CD8-positive, alpha-beta memory T cell (primary cell): ENCODE measurements at regions not wholly inside any gene's neighbourhood (a gene's known extent, or its start where the extent isn't known, plus 50 kb on each side); places are given as distances from the start of the nearest gene placed in this dataset.
A peak's percentile ranks its signal among the peaks of the same experiment; 100 is the strongest.
"Not testable (repeated sequence)": the region's sequence is repeated elsewhere in the genome, so short reads cannot be mapped to it uniquely, and the experiment has no call there.

Experiments used
- CTCF ChIA-PET: fragments of 350-600 bp; sonication (Branson Sonifier 250); formaldehyde crosslinking; loops from one replicate; lab custom pipeline; 2021; ENCODE audit warnings: antibody characterized with exemption; lab: Charles Lee
- POLR2A ChIA-PET: fragments of 350-600 bp; sonication (Branson Sonifier 250); formaldehyde crosslinking; loops from one replicate; lab custom pipeline; 2021; ENCODE audit warnings: antibody characterized with exemption; lab: Charles Lee
- DNase-seq, 5 donors: peaks; one replicate each; pipeline versions ENCODE4 v3.0.0 to v3.0.0-alpha.2; 2020 to 2022; ENCODE audit warnings: mixed read lengths in 1 of 5
- H3K27ac ChIP-seq: one replicate; pipeline ENCODE4 v1.7.0; 2013; ENCODE audit warnings: low read depth, mild to moderate bottlenecking, low read length, moderate library complexity
- H3K27me3 ChIP-seq: 2 replicates; pipeline ENCODE4 v1.7.0; 2013; ENCODE audit warnings: low read length, mild to moderate bottlenecking; ENCODE audit not compliant: insufficient read depth, poor library complexity, severe bottlenecking
- H3K36me3 ChIP-seq: 2 replicates; pipeline ENCODE4 v1.7.0; 2013; ENCODE audit warnings: mild to moderate bottlenecking, low read length, moderate library complexity; ENCODE audit not compliant: insufficient read depth
- H3K4me1 ChIP-seq: 2 replicates; pipeline ENCODE4 v1.7.0; 2013; ENCODE audit warnings: mild to moderate bottlenecking, low read length, moderate library complexity; ENCODE audit not compliant: insufficient read depth
- H3K4me3 ChIP-seq: 2 replicates; pipeline ENCODE4 v1.7.0; 2013; ENCODE audit warnings: mild to moderate bottlenecking, low read length
- H3K9me3 ChIP-seq: 2 replicates; pipeline ENCODE4 v1.7.0; 2013; ENCODE audit warnings: mild to moderate bottlenecking, low read length
- H3K27ac Mint-ChIP-seq, 8 donors: one replicate each; pipeline ENCODE4 v1.8.0; 2020 to 2021; ENCODE audit warnings: mixed read lengths in 8 of 8, mild to moderate bottlenecking in 6 of 8, inconsistent platforms in 3 of 8, moderate library complexity in 3 of 8
- H3K27me3 Mint-ChIP-seq, 2 donors: one replicate each; pipeline ENCODE4 v1.8.0; 2020 to 2021; ENCODE audit warnings: mixed read lengths in 2 of 2, mild to moderate bottlenecking in 1 of 2, moderate library complexity in 1 of 2
- H3K36me3 Mint-ChIP-seq, 3 donors: one replicate each; pipeline ENCODE4 v1.8.0; 2020 to 2021; ENCODE audit warnings: mixed read lengths in 3 of 3, inconsistent platforms in 1 of 3, mild to moderate bottlenecking in 1 of 3
- H3K4me1 Mint-ChIP-seq, 3 donors: one replicate each; pipeline ENCODE4 v1.8.0; 2020 to 2021; ENCODE audit warnings: mixed read lengths in 3 of 3, inconsistent platforms in 1 of 3, mild to moderate bottlenecking in 1 of 3
- H3K4me3 Mint-ChIP-seq, 7 donors: one replicate each; pipeline ENCODE4 v1.8.0; 2020 to 2021; ENCODE audit warnings: mixed read lengths in 7 of 7, mild to moderate bottlenecking in 6 of 7, moderate library complexity in 4 of 7, inconsistent platforms in 2 of 7
- H3K9me3 Mint-ChIP-seq, 5 donors: one replicate each; pipeline ENCODE4 v1.8.0; 2020 to 2022; ENCODE audit warnings: mixed read lengths in 5 of 5, mild to moderate bottlenecking in 3 of 5, moderate library complexity in 2 of 5, inconsistent platforms in 1 of 5

GRCh38 chr14:71424941-71425340, 507.3 kb upstream of the RGS6 start:
- no peak overlapping the region for H3K4me3 ChIP-seq
- ChIA-PET CTCF (no interaction called here), POLR2A (no interaction called here)
- peaks cover 4 to 24% (median 7%) of the 10 kb centered on the region in 3 donors for H3K4me1 Mint-ChIP-seq
- H3K4me3 Mint-ChIP-seq = no peak overlapping the region
- H3K36me3 ChIP-seq = no peaks in the 10 kb centered on the region
- peaks cover 3% of the 10 kb centered on the region for H3K9me3 ChIP-seq
- H3K36me3 Mint-ChIP-seq = peaks cover 38 to 57% (median 48%) of the 10 kb centered on the region in 3 donors
- H3K27me3 ChIP-seq = no peaks in the 10 kb centered on the region
- H3K27me3 Mint-ChIP-seq = no peaks in the 10 kb centered on the region
- H3K4me1 ChIP-seq = no peaks in the 10 kb centered on the region
- H3K27ac Mint-ChIP-seq = no peak overlapping the region
- H3K9me3 Mint-ChIP-seq = peaks cover 24 to 34% (median 29%) of the 10 kb centered on the region in 5 donors
- H3K27ac ChIP-seq = no peak overlapping the region
- no peak for DNase-seq

GRCh38 chr14:71426001-71426400, 506.2 kb upstream of the RGS6 start:
- Histone ChIP-seq H3K27ac (no peak overlapping the region), H3K4me3 (no peak overlapping the region), H3K36me3 (no peaks in the 10 kb centered on the region), H3K27me3 (no peaks in the 10 kb centered on the region), H3K9me3 (peaks cover 3% of the 10 kb centered on the region), H3K4me1 (no peaks in the 10 kb centered on the region)
- CTCF ChIA-PET = no interaction called here
- Mint-ChIP-seq H3K27me3 (no peaks in the 10 kb centered on the region), H3K9me3 (peaks cover 24 to 34% (median 29%) of the 10 kb centered on the region in 5 donors), H3K36me3 (peaks cover 36 to 57% (median 48%) of the 10 kb centered on the region in 3 donors), H3K4me1 (peaks cover 9 to 33% (median 17%) of the 10 kb centered on the region in 3 donors), H3K27ac (peak overlapping the region in 1 of 8 donors; percentile 71), H3K4me3 (no peak overlapping the region)
- DNase-seq = no peak
- POLR2A ChIA-PET = no interaction called here

GRCh38 chr14:71429902-71430301, 502.3 kb upstream of the RGS6 start:
- no peak for DNase-seq
- no peak overlapping the region for H3K4me3 Mint-ChIP-seq
- Histone ChIP-seq H3K4me1 (no peaks in the 10 kb centered on the region), H3K9me3 (peaks cover 3% of the 10 kb centered on the region), H3K36me3 (no peaks in the 10 kb centered on the region), H3K27ac (no peak overlapping the region), H3K4me3 (no peak overlapping the region), H3K27me3 (no peaks in the 10 kb centered on the region)
- ChIA-PET CTCF (no interaction called here), POLR2A (interaction anchor here (0.6 kb wide), 1 partner anchor 12 kb away, joined by 6 read pairs; no protein-coding TSS in a partner anchor)
- H3K4me1 Mint-ChIP-seq = peaks cover 21 to 47% (median 44%) of the 10 kb centered on the region in 3 donors
- peaks cover 15 to 25% (median 19%) of the 10 kb centered on the region in 5 donors for H3K9me3 Mint-ChIP-seq
- no peaks in the 10 kb centered on the region for H3K27me3 Mint-ChIP-seq
- H3K27ac Mint-ChIP-seq = no peak overlapping the region
- H3K36me3 Mint-ChIP-seq = peaks cover 18 to 33% (median 33%) of the 10 kb centered on the region in 3 donors

GRCh38 chr14:71430321-71430677, 501.9 kb upstream of the RGS6 start:
- Histone ChIP-seq H3K4me1 (no peaks in the 10 kb centered on the region), H3K4me3 (no peak overlapping the region), H3K27me3 (no peaks in the 10 kb centered on the region), H3K27ac (no peak overlapping the region), H3K9me3 (peaks cover 3% of the 10 kb centered on the region), H3K36me3 (no peaks in the 10 kb centered on the region)
- H3K9me3 Mint-ChIP-seq = peaks cover 12 to 21% (median 15%) of the 10 kb centered on the region in 5 donors
- H3K27me3 Mint-ChIP-seq = no peaks in the 10 kb centered on the region
- POLR2A ChIA-PET = no interaction called here
- peaks cover 14 to 31% (median 30%) of the 10 kb centered on the region in 3 donors for H3K36me3 Mint-ChIP-seq
- CTCF ChIA-PET = no interaction called here
- H3K4me3 Mint-ChIP-seq = no peak overlapping the region
- peak overlapping the region in 4 of 8 donors; percentile 10 to 54 (median 32) for H3K27ac Mint-ChIP-seq
- peaks cover 21 to 44% (median 43%) of the 10 kb centered on the region in 3 donors for H3K4me1 Mint-ChIP-seq
- no peak for DNase-seq

- Histone ChIP-seq H3K27me3 (no peaks in the 10 kb centered on the region), H3K27ac (no peak overlapping the region), H3K36me3 (no peaks in the 10 kb centered on the region), H3K4me3 (no peak overlapping the region), H3K4me1 (no peaks in the 10 kb centered on the region), H3K9me3 (peaks cover 2% of the 10 kb centered on the region)
- DNase-seq = no peak
- peaks cover 12 to 30% (median 27%) of the 10 kb centered on the region in 3 donors for H3K36me3 Mint-ChIP-seq
- H3K9me3 Mint-ChIP-seq = peaks cover 9 to 18% (median 11%) of the 10 kb centered on the region in 5 donors
- H3K27ac Mint-ChIP-seq = peak overlapping the region in 5 of 8 donors; percentile 2 to 54 (median 13)
- peaks cover 21 to 44% (median 41%) of the 10 kb centered on the region in 3 donors for H3K4me1 Mint-ChIP-seq
- CTCF ChIA-PET = no interaction called here
- no peaks in the 10 kb centered on the region for H3K27me3 Mint-ChIP-seq
- H3K4me3 Mint-ChIP-seq = no peak overlapping the region
- POLR2A ChIA-PET = no interaction called here
These were observed 501.4 kb upstream of the RGS6 start for GRCh38 chr14:71430678-71431376.

GRCh38 chr14:71432334-71433110, 499.7 kb upstream of the RGS6 start:
- Mint-ChIP-seq H3K27me3 (no peaks in the 10 kb centered on the region), H3K9me3 (peaks cover under 1 to 5% (median 2%) of the 10 kb centered on the region in 5 donors), H3K4me3 (no peak overlapping the region), H3K4me1 (peaks cover 21 to 44% (median 34%) of the 10 kb centered on the region in 3 donors), H3K27ac (peak overlapping the region in 5 of 8 donors; percentile 36 to 58 (median 48)), H3K36me3 (peaks cover 5 to 19% (median 14%) of the 10 kb centered on the region in 3 donors)
- POLR2A ChIA-PET = no interaction called here
- no peaks in the 10 kb centered on the region for H3K36me3 ChIP-seq
- H3K27ac ChIP-seq = no peak overlapping the region
- DNase-seq = no peak
- H3K4me3 ChIP-seq = no peak overlapping the region
- no peaks in the 10 kb centered on the region for H3K4me1 ChIP-seq
- CTCF ChIA-PET = no interaction called here
- H3K9me3 ChIP-seq = no peaks in the 10 kb centered on the region
- H3K27me3 ChIP-seq = no peaks in the 10 kb centered on the region

- Mint-ChIP-seq H3K4me1 (peaks cover 25 to 48% (median 40%) of the 10 kb centered on the region in 3 donors), H3K27ac (peak overlapping the region in 2 of 8 donors; percentile 4 to 24), H3K9me3 (peaks cover 0 to 3% (median 0%) of the 10 kb centered on the region in 5 donors), H3K27me3 (no peaks in the 10 kb centered on the region), H3K36me3 (peaks cover 2 to 17% (median 10%) of the 10 kb centered on the region in 3 donors), H3K4me3 (no peak overlapping the region)
- Histone ChIP-seq H3K36me3 (no peaks in the 10 kb centered on the region), H3K27me3 (no peaks in the 10 kb centered on the region), H3K9me3 (no peaks in the 10 kb centered on the region), H3K27ac (no peak overlapping the region), H3K4me1 (no peaks in the 10 kb centered on the region), H3K4me3 (no peak overlapping the region)
- CTCF ChIA-PET = no interaction called here
- POLR2A ChIA-PET = no interaction called here
- DNase-seq = no peak
These were observed 498.9 kb upstream of the RGS6 start for GRCh38 chr14:71433303-71433702.

- Mint-ChIP-seq H3K4me1 (peaks cover 22 to 48% (median 37%) of the 10 kb centered on the region in 3 donors), H3K36me3 (peaks cover 4 to 18% (median 10%) of the 10 kb centered on the region in 3 donors)
- H3K9me3 Mint-ChIP-seq, H3K27ac ChIP-seq, H3K9me3 ChIP-seq, H3K36me3 ChIP-seq, DNase-seq, H3K27me3 Mint-ChIP-seq, H3K4me1 ChIP-seq, H3K27ac Mint-ChIP-seq, POLR2A ChIA-PET, H3K27me3 ChIP-seq, H3K4me3 Mint-ChIP-seq, CTCF ChIA-PET, H3K4me3 ChIP-seq: not testable (repeated sequence)
These were observed 496.6 kb upstream of the RGS6 start for GRCh38 chr14:71435641-71436040.
